Heart right ventricle (tissue), 16 donors: ENCODE measurements at regions not wholly inside any gene's neighbourhood (a gene's known extent, or its start where the extent isn't known, plus 50 kb on each side); places are given as distances from the start of the nearest gene placed in this dataset.

Experiments used
- ATAC-seq, 8 donors: fragments of 200-7000 bp; cut with Tn5 transposase; one replicate each; pipeline ENCODE4 v1.9.1; 2020; ENCODE audit warnings: mild to moderate bottlenecking in 8 of 8, moderate library complexity in 8 of 8, moderate number of reproducible peaks in 1 of 8
- DNase-seq, 2 donors: peaks; one replicate each; pipeline ENCODE4 v3.0.0-alpha.2; 2020
- H3K27ac ChIP-seq, 10 donors: fragments of 200-600 bp; sonication (generic) in 2 of 10; one replicate each; pipeline versions ENCODE4 v1.5.0 to v1.8.0; 2020 to 2022; ENCODE audit warnings: mild to moderate bottlenecking in 3 of 10
- H3K27me3 ChIP-seq, 7 donors: fragments of 200-600 bp; one replicate each; pipeline ENCODE4 v1.8.0; 2021 to 2022; ENCODE audit warnings: mild to moderate bottlenecking in 2 of 7
- H3K36me3 ChIP-seq, 9 donors: fragments of 200-600 bp; sonication (generic) in 1 of 9; one replicate each; pipeline versions ENCODE4 v1.5.0 to v1.8.0; 2020 to 2022; ENCODE audit warnings: mild to moderate bottlenecking in 2 of 9
- H3K4me1 ChIP-seq, 9 donors: fragments of 200-600 bp; sonication (generic) in 1 of 9; one replicate each; pipeline versions ENCODE4 v1.5.0 to v1.8.0; 2020 to 2022; ENCODE audit warnings: mild to moderate bottlenecking in 4 of 9
- H3K4me3 ChIP-seq, 10 donors: fragments of 200-600 bp; sonication (generic) in 2 of 10; one replicate each; pipeline versions ENCODE4 v1.5.0 to v1.8.0; 2020 to 2022; ENCODE audit warnings: mild to moderate bottlenecking in 7 of 10, moderate library complexity in 2 of 10
- H3K9me3 ChIP-seq, 11 donors: fragments of 200-600 bp in 10 of 11; sonication (generic) in 2 of 11; one replicate each; pipeline versions ENCODE4 v1.5.0 to v1.8.0; 2013 to 2022; ENCODE audit warnings: mild to moderate bottlenecking in 2 of 11, control low read depth in 1 of 11, moderate library complexity in 1 of 11
- CTCF ChIP-seq, 9 donors: fragments of 200-600 bp; sonication (generic) in 2 of 9; IDR thresholded peaks; one replicate each; pipeline versions ENCODE4 v1.5.0 to v1.8.0; 2021 to 2022; ENCODE audit warnings: antibody characterized with exemption in 9 of 9, mild to moderate bottlenecking in 5 of 9, moderate library complexity in 1 of 9
- WGBS, 2 donors: extraction: QIAGEN DNeasy Blood & Tissue Kit; methylation state at CpG; one replicate each; pipeline ENCODE4 v1.1.7; 2013; ENCODE audit warnings: inconsistent platforms in 1 of 2; 5-methylcytosine and 5-hydroxymethylcytosine counted together
- intact Hi-C, 10 donors: fragments of 100-400 bp; cut with DNase I; formaldehyde crosslinking; loops; one replicate each; pipeline versions ENCODE4 v1.11.1 to v1.14.2; 2022
- donor health status: Arrhythmogenic right ventricular cardiomyopathy.
- donor health status: ischemic (EF 13 %, LVEDD 7.1; RV severe dilation, severe dysfunction).
- donor health status: healthy with polysubstance abuse.
- donor health status: DM: no; HTN: yes; CAD: no.
- donor health status: DM: no; HTN: no; CAD: no.
- donor health status: ischemic (EF 25% LVEDD 6.9; RV normal size, moderate dysfunction).
- donor health status: ischemic (EF 25% LVEDD 5.7; RV mildly dilated, moderate dysfunction).
- donor health status: healthy.
- donor health status: DM: yes; HTN: yes; CAD: no.
- donor health status: Ischemic cardiomyopathy.
- donor health status: ischemic (EF 35%, LVEDD 5.7; RV mildly dilated, moderate dysfunction).
- donor health status: nonischemic (EF 11% LVEDD 7.7; RV severe dilation, severe dysfunction).
- donor health status: DM: yes; HTN: yes; CAD: no.
- donor health status: PGD.
- donor health status: ischemic (EF 29% LVEDD 5.4; RV normal size, mild dysfunction).
- donor health status: nonischemic (EF 23%, LVEDD 6.1; RV moderate dilation, normal function).

GRCh38 chr5:144680711-144681110 is 510.0 kb downstream of the KCTD16 start:
- H3K27ac ChIP-seq = no peak overlapping the region
- H3K27me3 ChIP-seq = no peaks in the 10 kb centered on the region
- intact Hi-C loops = no loop called here
- 63 to 66% methylated on average over 1 of the region's 1 CpG for WGBS, 2 donors
- H3K4me1 ChIP-seq = no peaks in the 10 kb centered on the region
- DNase-seq = no peak
- TF ChIP-seq CTCF (IDR thresholded peaks at IDR 0.05) = no peak
- ATAC-seq = no peak
- H3K36me3 ChIP-seq = no peaks in the 10 kb centered on the region
- H3K9me3 ChIP-seq = peaks cover 0 to 13% (median 0%) of the 10 kb centered on the region in 11 donors
- no peak overlapping the region for H3K4me3 ChIP-seq

GRCh38 chr5:144671066-144671465 is 500.4 kb downstream of the KCTD16 start:
- ATAC-seq (no peak), DNase-seq (no peak)
- H3K4me3 ChIP-seq = no peak overlapping the region
- no peaks in the 10 kb centered on the region for H3K4me1 ChIP-seq
- no peaks in the 10 kb centered on the region for H3K27me3 ChIP-seq
- H3K27ac ChIP-seq = no peak overlapping the region
- intact Hi-C loops = no loop called here
- no peaks in the 10 kb centered on the region for H3K9me3 ChIP-seq
- no peaks in the 10 kb centered on the region for H3K36me3 ChIP-seq
- TF ChIP-seq CTCF (IDR thresholded peaks at IDR 0.05) = no peak
- WGBS, 2 donors = 90 to 95% methylated on average over 1 of the region's 1 CpG

- H3K9me3 ChIP-seq = peaks cover 0 to 4% (median 0%) of the 10 kb centered on the region in 11 donors
- WGBS, 2 donors = 71 to 77% methylated on average over 2 of the region's 2 CpGs
- no peak for ATAC-seq
Measured at GRCh38 chr5:144659634-144660227, 489.1 kb downstream of the KCTD16 start.

GRCh38 chr5:144644317-144644716 is 473.6 kb downstream of the KCTD16 start:
- no peak for TF ChIP-seq CTCF (IDR thresholded peaks at IDR 0.05)
- Histone ChIP-seq H3K27ac (no peak overlapping the region), H3K4me1 (no peaks in the 10 kb centered on the region), H3K27me3 (no peaks in the 10 kb centered on the region), H3K4me3 (no peak overlapping the region), H3K9me3 (peaks cover 0 to 6% (median 0%) of the 10 kb centered on the region in 11 donors), H3K36me3 (no peaks in the 10 kb centered on the region)
- ATAC-seq (no peak), DNase-seq (no peak)
- WGBS, 2 donors = 81 to 83% methylated on average over 3 of the region's 3 CpGs
- intact Hi-C loops = no loop called here

More at GRCh38 chr5:144659634-144660227, 489.1 kb downstream of the KCTD16 start:
- DNase-seq = no peak
- Histone ChIP-seq H3K4me3 (no peak overlapping the region), H3K36me3 (no peaks in the 10 kb centered on the region), H3K27ac (no peak overlapping the region), H3K27me3 (no peaks in the 10 kb centered on the region), H3K4me1 (no peaks in the 10 kb centered on the region)
- no peak for TF ChIP-seq CTCF (IDR thresholded peaks at IDR 0.05)
- intact Hi-C loops = no loop called here
